ENCODE measurements at regions not wholly inside any gene's neighbourhood (a gene's known extent, or its start where the extent isn't known, plus 50 kb on each side); places are given as distances from the start of the nearest gene placed in this dataset.

DNA sequence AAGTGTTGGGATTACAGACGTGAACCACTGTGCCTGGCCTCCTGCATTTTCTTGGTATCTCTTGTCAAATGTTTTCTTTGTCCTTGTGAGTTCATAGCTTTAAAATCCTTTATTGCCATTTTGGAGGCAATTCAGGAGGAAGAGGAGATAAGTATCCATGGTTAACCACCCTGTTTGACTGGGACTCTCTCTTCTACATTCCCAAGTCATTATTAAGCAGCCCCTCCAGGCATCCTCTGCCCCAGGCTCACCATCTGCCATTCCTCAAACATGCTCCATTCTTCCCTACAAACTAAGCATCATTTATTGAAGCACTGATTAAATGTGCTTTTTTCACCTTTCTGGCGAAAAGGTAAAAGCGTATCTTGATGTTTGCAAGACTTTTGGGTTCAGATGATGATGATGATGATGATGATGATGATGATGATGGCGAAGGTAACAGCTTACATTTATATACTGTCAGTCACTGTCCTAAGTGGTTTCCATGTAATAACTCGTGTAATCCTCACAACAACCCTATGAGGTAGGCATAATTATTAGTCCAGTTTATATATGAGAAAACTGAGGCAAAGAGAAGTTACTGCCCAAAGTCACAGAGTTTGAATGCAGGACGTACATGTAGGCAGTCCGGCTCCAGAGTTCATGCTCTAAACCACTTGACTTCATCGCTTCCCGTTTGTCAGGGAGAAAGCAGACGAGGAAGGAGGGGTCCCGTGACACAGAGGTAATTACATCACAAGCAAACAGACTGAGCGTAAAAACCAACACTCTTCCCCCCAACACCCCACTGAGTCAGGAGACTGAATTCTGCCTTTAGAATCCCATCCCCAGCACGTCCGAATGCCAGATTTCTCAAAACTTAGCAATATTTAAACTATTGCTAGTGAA lies 69.7 kb upstream of the ACKR3 start:
- Histone ChIP-seq H3K36me3 (peaks cover 0 to 6% (median 0%) of the 10 kb centered on the region in 9 donors), H3K27me3 (no peaks in the 10 kb centered on the region), H3K4me1 (no peaks in the 10 kb centered on the region), H3K9me3 (no peaks in the 10 kb centered on the region), H3K27ac (no peak overlapping the region), H3K4me3 (no peak overlapping the region)
- DNase-seq: no peak
- TF ChIP-seq, protein P1, sequence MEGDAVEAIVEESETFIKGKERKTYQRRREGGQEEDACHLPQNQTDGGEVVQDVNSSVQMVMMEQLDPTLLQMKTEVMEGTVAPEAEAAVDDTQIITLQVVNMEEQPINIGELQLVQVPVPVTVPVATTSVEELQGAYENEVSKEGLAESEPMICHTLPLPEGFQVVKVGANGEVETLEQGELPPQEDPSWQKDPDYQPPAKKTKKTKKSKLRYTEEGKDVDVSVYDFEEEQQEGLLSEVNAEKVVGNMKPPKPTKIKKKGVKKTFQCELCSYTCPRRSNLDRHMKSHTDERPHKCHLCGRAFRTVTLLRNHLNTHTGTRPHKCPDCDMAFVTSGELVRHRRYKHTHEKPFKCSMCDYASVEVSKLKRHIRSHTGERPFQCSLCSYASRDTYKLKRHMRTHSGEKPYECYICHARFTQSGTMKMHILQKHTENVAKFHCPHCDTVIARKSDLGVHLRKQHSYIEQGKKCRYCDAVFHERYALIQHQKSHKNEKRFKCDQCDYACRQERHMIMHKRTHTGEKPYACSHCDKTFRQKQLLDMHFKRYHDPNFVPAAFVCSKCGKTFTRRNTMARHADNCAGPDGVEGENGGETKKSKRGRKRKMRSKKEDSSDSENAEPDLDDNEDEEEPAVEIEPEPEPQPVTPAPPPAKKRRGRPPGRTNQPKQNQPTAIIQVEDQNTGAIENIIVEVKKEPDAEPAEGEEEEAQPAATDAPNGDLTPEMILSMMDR (IDR thresholded peaks at IDR 0.05): no peak
- no peak for ATAC-seq
- WGBS, 2 donors: 88 to 92% methylated on average over 14 of the region's 14 CpGs
- intact Hi-C loops (cut with DNase I): loop anchor here in 3 of 10 donors (10.0 kb wide), 2 partner anchors 135 to 145 kb away; no protein-coding TSS in a partner anchor

DNA sequence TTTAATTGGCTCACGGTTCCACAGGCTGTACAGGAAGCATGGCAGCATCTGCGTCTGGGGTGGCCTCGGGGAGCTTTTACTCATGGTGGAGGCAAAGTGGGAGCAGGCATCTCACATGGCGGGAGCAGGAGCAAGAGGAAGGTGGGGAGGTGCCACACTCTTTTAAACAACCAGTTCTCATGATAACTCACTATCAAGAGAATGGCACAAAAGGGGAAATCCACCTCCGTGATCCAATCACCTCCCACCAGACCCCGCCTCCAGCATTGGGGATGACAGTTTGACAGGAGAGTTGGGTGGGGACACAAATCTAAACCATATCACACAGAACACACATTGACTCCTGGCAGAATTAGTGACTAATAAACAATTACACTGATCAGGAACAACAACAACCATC lies 68.6 kb upstream of the ACKR3 start:
- TF ChIP-seq, protein P1 (IDR thresholded peaks at IDR 0.05): no peak
- no peaks in the 10 kb centered on the region for H3K9me3 ChIP-seq
- no peak overlapping the region for H3K27ac ChIP-seq
- intact Hi-C loops (cut with DNase I): loop anchor here in 3 of 10 donors (10.0 kb wide), 2 partner anchors 136 to 146 kb away; no protein-coding TSS in a partner anchor
- no peaks in the 10 kb centered on the region for H3K27me3 ChIP-seq
- no peak overlapping the region for H3K4me3 ChIP-seq
- ATAC-seq (no peak), DNase-seq (no peak)
- WGBS, 2 donors: 96 to 99% methylated on average over 6 of the region's 6 CpGs
- peaks cover 0 to 6% (median 0%) of the 10 kb centered on the region in 9 donors for H3K36me3 ChIP-seq
- no peaks in the 10 kb centered on the region for H3K4me1 ChIP-seq

DNA sequence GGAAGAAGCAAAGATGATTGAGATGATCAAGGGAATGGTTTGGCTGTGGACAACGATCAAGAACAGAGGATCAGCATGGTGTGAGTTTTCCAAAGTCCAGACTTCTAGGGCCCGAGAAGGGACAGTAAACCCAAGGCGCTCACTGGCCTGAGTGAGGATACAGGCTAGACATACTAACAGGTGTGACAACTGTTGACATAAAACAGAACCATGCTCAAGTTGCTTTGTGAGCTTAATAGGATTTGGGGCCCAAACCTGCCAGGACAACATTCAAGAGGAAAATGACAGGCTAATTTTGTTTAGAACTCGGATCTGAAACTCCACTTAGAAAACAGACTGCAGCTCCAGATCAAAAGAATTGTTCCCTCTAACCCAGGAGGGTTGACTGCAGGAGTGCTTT lies 68.1 kb upstream of the ACKR3 start:
- H3K36me3 ChIP-seq: peaks cover 0 to 4% (median 0%) of the 10 kb centered on the region in 9 donors
- WGBS, 2 donors: 87 to 90% methylated on average over 4 of the region's 4 CpGs
- no peak for ATAC-seq
- H3K9me3 ChIP-seq: no peaks in the 10 kb centered on the region
- no peak overlapping the region for H3K27ac ChIP-seq
- intact Hi-C loops (cut with DNase I): loop anchor here in 3 of 10 donors (10.0 kb wide), 2 partner anchors 137 to 147 kb away; no protein-coding TSS in a partner anchor
- no peak for DNase-seq
- H3K4me1 ChIP-seq: no peaks in the 10 kb centered on the region
- H3K4me3 ChIP-seq: no peak overlapping the region
- H3K27me3 ChIP-seq: peaks cover 0 to 3% (median 0%) of the 10 kb centered on the region in 7 donors
- TF ChIP-seq, protein P1 (IDR thresholded peaks at IDR 0.05): no peak

DNA sequence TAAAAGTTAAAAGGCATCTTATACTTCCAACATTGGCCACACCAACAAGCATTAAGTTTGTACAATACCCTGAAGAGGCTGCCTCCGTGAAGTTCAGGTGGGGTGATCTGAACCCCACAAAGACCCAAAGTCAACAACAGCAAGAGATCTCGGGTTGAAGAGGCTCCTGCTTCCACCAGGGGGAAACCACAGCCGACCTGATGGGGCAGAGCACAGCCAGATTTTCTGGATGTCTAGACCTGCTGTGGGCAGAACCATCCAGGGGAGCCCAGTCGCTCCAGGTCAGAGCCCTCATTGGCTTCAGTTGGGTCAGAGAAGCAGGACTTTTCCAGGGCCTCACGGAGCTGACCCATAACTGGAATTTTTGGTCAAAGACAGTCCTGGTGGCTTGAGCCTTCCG lies 66.5 kb upstream of the ACKR3 start:
- TF ChIP-seq, protein P1 (IDR thresholded peaks at IDR 0.05): peak in 3 of 9 donors; percentile 7 to 32 (median 21)
- H3K36me3 ChIP-seq: no peaks in the 10 kb centered on the region
- no peak overlapping the region for H3K4me3 ChIP-seq
- intact Hi-C loops (cut with DNase I): loop anchor here in 3 of 10 donors (10.0 kb wide), 2 partner anchors 138 to 148 kb away; no protein-coding TSS in a partner anchor
- ATAC-seq (no peak), DNase-seq (no peak)
- H3K27ac ChIP-seq: no peak overlapping the region
- H3K27me3 ChIP-seq: peaks cover 0 to 18% (median 14%) of the 10 kb centered on the region in 7 donors
- 68 to 77% methylated on average over 6 of the region's 6 CpGs for WGBS, 2 donors
- H3K9me3 ChIP-seq: no peaks in the 10 kb centered on the region
- peaks cover 0 to 7% (median 0%) of the 10 kb centered on the region in 9 donors for H3K4me1 ChIP-seq
